Amniotic epithelial cell (primary cell): ENCODE measurements at regions not wholly inside any gene's neighbourhood (a gene's known extent, or its start where the extent isn't known, plus 50 kb on each side); places are given as distances from the start of the nearest gene placed in this dataset.

Source experiments
- DNase-seq: peaks from one replicate; pipeline ENCODE4 v3.0.0-alpha.2; 2010; ENCODE audit warnings: low read depth

DNA sequence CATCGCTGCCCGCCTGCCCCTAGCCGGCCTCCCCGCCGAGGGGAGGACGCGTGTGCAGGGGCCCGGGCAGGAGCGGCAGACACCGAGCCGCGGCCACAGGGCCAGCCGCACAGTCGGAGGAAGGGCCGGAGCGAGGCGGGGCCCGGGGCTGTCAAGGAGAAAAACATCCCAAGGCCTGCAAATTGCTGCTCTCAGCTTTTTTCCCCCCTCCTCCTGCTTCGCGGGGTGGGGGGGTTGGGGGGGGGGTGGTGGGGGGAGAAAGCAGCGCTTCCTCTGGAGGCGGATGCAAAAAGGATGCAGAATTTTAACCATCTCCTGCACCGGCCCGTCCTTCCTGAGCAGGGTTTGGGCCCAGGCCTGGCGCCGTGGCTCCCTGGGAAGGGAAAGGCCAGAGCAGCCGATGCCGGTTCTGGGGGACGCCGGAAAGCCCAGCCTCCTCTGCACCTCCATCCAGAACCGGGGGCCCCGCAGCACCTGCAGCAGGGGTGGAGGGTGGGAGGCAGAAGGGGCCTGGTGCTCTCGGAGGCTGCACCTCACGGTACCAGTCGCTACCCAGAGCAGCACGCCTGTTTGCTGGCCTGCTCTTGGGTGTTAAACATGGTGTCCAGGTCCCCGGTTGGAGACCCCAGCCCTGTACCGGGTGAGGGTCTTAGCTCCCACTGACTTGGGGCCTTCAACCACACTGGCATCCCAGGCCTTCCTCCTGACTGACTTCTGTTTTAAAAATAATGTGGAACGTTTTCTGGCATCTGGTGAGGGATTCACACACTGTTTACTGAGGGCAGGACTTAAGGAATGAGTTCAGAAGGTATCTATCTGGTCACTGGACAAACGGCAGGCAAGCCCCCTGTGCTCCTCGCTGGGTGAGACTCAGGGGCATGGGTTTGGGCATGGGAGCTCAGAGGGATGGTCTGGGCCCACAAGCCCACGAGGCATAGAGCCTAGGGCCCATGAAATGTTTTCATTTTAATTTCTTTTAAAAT, 77.4 kb upstream of the WNT7B start:
- peak; percentile 65 for DNase-seq

DNA sequence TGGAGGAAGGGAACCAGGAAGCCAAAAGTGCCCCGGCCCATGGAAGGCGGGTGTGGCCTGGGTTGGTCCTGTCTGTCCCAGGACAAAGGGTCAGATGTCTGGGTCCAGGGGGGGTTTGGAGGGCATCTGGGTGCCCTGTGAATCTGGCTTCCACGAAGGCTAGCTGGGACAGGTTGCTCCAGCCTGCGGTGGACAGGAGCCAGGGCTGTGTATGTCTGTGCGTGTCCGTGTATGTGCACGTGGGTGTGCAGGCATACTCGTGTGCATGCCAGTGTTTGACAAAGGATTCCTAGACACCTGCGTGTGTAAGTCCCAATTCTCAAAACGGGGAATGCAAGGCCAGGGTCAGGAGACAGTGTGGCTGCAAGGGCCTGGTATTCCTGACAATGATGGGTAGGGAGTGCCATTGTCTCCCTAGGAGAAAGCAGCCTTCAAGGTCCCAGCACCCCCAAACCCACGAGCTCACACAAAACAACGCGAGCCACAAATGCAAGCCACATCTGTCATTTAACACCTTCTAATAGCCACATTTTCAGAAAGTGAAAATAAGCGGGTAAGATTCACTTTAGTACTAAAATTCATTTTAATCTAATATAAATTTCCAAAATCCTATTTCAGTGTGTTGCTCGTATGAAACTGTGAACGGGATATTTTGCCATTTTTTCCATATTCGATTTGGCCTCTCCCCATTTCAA, 78.4 kb upstream of the WNT7B start:
- DNase-seq = no peak

DNA sequence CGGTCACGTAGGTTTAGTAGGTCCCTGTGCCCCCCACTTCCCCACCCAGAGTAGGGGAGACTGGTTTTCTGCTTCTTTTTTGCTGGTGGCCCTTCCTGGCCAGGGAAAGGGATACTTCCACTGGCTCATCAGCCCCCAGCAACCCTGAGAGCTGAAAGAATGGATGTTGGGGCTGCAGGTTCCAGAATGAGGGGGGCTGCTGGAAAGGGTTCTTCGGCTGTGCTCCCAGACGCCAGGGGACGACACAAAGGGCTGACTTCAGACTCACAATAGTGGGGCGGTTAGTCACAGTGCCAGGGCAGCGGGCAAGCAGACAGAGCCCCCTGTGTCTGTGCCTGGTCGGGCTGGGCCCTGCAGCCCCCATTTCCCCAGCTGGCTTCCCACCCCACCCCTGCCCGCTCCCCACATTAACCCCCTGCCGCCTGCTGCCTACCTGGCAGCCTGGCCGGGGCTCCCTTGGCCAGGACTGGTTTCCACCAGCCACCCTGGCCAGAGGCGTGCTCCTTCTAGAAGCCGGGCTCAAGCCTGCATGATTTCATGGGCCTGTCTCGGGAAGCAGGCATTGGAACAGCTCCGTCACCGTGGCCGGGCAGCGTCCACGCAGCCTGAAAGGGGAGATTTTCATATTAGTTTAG, 79.1 kb upstream of the WNT7B start:
- no peak for DNase-seq

DNA sequence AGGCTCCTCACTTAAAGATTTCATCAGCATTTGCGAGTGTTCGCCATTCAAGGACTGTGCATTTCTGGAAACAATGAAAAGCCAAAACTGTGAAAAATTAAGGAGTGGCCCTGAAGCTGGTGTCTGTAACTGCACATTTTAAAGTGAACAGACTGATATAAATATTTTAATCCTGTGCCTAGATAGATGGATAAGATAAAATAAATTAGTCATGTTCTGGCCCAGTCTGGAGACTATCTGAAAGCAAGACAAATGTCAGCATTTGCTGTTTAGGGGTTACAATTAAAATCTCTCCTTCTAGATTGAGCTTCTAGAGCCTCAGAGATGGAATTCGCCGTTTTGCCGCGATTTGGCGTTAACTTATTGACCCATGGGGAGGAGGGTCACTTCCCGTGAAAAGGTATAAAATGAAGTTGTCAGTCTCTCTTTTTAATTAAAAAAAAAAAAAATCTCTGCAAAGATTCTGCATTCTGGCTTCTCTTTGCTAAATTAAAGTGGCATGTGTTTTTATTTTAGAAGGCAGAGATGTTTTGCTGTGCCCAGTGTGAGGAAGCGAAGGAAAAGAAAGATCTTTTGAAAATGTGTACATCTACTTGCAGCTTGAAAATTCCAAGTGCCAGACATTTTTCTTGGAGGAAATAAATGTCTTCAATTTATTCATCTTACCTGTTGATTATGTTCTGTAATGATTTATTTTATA, 79.7 kb upstream of the WNT7B start:
- no peak for DNase-seq

DNA sequence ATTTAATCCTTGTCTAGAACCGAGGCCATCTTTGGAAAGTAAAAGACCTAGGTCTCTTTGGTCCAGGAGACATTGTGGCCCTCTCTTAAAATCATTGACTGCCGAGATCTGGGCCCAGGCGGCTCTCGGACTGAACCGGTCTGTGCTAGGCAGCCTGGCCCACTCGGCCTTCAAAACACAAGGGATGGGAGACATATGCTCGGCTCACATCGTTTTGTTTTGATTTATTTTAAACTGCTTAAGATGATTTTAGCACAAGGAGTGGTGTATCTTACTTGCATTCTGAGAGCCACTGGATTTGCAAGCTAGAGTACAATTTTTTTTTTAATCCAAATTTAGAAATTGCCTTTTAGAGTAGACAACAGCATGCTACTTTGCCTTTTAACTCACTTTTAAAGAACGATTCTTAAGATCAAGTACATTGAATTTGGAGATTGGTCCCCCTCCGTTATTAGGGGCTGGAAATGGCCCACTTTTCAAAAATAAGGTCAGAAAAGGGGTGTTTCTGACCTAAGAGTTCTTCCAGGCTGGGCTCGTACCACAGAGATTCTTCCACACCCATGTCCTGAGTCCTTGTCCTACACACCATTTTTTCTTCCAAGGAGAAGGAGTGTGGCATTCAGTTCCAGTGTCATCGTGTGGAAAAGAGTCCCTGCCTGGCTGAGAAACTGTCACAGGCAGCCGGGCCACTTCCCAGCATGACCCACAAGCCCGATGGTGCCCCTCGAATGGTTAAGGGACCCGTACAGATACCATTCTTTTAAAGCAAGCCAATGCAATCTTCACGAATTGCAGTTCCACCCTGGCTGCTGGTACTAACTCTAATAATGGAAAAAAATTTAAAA, 80.5 kb upstream of the WNT7B start:
- DNase-seq = no peak

DNA sequence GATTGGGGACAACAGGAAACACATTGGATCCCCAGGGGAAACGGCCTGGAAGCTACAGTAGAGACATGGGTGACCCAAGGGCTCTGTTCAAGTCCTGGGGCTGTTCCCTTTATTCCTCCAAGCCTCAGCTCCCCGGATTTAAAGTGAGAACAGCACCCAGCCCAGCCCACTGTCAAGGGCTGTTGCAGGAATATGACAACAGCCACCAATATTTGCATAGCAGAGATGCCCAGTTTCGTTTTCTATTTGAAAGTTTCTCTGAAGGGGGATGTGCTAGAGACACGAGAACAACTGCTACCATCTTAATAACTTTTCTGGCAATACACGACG, 81.1 kb upstream of the WNT7B start:
- DNase-seq = no peak

DNA sequence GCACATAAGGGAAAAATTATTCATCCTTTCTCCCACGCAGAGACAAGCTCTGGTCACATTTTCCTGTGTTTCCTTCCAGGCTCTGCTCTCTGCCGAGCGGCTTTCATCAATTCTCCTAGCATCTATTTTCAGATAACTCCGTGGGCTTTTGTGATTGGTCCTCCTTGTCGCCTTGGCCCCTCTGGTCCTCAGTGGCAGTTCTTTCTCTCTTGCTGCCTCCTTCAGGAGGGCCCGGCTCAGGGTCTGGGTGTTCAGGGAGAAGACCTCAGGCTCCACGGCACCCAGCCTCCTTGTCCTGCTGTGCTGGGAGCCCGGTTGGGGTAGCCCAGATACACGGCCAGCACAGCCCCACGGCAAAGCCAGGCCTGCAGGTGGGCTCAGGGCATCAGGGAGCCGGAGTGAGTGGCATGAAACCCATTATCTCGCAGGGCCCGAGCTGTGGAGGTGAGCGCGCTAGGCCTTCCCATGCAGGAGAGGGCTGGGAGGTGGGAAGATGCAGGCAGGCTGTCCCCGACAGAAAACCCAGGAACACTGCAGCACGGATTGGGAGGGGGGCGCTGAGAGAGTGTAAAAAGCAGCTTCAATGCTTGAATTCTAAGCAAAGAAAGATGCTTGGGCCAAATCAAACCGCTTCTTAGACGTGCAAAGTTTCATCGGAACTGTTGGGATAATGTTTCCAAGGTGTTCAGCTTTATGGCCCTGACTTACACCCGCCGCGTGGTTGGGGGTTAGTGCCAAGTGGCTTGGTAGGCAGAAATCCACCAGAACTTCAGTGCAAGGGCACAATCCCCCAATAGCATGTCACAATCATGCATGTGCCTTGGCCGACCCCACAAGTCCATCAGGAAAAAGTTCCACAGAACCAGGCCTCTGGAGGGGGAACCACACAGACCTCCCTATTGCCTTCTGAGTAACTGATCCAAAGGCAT, 81.9 kb upstream of the WNT7B start:
- DNase-seq = no peak

DNA sequence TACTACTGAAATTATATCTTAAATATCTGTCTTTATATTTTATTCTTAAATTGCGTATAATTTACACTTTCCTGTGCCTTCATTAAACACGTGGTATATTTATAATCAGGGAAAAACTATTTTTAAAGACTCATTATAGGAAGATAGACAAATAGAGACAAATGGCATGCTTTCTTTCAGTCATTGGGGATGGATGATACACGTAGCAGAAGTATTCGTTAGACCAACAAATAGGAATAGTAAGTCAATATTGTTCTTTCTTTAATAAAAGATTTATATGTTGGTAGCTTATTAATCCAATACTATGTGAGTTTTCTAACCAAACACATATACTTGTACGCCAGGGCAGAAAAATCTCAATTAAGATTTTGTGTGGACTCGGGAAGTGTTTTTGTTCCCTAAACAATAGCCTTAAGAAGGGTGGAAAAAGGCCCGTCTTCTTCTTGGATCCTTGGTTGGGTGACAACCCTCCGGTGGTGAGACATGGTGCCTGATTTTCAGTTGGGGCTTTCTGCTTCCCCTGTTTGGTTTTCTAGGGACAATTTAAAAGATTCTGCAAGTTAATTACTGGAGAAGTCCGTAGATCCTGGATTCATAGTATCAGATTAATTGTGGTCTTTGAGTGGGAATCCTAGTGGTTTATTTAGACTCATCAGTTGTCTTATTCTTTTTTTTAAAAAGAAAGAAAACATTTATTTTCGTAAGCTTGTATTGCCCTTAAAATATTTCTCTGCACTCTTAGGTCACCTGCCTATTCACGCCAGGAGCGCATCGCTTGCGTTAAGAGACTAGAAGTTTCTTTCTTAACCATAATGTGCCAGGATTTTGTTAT, 83.5 kb upstream of the WNT7B start:
- DNase-seq = no peak

DNA sequence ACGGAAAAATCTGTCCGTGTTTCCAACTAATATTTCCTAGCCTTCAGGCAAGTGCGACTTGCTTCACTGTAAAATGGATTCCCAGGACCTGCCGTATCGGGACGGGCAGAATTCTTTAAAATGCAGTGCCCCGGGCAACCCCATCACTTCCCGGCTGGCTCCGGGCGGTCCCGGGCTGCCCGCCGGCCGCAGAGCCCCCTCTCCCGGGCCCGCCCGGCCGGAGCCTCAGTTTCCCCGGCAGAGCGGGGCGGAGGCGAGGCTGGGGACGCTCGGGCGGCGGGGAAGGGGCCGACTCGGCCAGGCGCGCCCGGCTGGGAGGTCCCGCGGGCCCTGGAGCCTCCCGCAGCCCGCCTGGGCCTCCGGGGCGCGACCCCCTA, 84.2 kb upstream of the WNT7B start:
- no peak for DNase-seq

DNA sequence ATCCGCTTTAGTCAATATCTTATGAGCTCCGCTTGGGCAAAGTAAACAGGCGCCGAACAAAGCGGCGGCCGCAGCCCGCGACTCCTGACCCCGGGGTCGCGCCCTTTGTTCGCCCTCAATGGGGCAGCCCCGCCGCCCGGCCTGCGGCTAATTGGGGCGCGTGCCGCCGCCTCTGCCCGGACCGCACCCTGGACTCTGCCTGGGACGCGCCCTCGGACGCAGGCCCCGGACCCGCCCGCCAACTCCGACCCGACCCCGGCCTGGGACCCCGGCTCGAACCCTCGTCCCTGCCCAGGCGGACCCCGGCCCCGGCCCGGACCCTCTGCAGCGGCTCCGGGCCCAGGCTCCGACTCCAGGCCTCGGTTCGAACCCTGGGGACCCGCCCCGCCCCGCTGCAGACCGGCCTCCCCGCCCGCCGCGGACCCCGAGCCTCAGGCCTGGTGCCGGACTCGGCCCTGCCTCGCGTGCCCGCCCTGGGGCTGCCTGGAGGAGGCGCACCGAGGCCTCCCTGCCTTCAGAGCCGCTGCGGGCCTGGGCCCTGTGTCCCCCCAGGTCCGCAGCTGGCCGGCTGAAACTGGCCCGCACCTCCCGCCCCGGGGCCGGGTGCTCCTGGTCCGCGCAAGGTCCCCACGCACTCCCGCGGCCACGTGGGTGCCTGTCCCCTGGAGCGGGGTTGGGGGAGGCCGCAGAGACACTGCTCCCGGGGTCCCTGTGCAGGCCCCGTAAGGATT, 84.7 kb upstream of the WNT7B start:
- DNase-seq = no peak

DNA sequence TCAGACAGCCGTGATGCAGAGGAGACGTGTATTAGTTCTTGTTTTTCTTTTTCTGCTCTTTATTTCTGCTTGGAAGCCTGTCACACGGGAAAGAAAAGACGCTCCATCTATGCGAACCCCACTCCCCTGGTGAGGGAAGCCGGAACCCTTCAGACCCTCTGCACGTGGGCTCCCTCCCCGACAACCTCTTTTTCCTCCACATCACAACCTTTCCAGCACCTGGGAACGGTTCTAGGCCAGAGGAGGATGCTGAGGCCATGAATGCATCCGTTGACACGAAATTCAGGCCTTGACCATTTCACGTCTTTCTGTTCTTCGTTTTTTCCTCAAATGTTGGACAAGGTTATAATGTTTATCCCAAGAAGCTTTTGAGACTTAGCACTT, 85.3 kb upstream of the WNT7B start:
- no peak for DNase-seq

DNA sequence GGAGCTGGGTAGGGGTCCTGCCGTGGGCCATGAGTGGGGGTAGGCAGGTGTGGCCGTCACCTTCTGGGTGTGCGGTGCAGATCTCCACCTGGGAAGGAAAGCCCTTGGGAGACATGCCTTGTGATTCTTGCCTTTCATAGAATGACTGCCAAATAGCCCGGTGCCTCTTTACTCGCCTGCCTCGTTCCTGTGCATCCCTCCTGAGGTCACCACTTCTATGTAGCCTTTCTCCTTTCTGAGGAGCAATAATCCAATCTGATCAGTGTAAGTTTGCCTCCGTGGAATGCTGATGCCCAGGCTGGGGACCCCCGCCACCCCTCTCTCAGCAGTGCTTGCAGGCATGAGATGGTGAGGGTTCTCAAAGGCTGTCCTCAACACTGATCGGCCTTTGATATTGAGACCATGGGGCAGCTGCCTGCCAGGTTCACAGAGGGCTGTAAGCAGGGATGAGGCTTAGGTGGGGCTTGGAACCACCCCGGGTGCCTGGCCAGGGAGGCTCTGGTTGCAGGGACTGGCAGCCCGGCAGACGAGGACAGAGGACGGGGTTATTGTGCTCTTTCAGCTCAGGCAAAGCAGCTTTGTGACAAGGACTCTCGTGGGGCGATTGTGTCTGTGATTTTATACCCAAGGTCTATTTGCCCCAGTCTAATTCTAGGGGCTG, 86.1 kb upstream of the WNT7B start:
- no peak for DNase-seq

DNA sequence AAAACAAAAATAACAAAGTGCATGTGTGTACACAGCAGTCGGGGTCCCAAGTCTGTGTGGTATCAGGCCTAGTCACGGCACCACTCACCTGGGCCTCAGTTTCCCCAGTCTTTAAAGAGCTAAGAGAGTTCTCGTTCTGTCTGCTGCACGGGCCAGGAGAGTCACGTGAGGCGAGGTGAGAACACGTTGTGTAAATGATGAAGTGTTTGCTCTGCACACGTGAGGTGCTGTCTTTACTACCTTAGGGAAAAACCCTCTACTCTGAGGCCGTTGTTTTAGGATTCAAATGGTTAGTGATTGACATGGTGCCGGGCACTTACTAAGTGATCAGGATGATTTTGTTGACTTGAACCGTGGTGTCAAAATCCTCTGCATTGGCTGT, 86.5 kb upstream of the PPARA start:
- DNase-seq = no peak

DNA sequence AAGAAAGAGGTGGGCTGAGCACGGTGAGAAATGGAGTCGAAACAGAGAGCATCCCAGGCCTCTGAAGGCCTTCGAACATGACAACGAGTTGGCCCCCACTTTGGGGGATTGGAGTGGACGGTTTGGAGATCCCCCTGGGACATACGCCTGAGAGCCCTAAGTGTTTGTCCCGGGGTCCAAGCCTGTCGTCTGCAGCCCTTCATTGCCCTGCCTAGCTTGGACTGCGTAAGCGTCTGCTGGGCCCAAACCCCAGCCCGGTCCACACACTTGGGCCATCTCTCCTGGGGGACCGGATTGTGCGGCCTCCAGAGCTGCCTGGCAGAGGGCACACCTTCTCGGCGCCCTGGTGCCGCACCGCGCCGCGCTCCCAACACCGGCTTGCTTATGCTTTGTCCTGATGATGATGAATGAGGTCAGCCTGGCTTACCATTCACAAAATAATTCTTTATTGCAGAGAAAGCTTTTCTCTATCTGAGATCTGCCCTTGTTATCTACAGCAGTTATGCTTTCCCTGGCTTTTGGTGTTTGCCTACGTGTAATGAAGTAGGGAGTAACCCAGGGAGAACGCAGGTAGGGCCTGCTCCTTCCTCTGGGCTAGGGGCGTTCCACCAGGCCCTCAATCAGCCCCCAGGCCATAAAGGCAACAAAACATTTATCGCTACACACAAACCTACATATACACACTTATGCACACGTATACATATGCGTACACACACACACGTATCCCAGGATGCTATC, 85.9 kb upstream of the PPARA start:
- no peak for DNase-seq

DNA sequence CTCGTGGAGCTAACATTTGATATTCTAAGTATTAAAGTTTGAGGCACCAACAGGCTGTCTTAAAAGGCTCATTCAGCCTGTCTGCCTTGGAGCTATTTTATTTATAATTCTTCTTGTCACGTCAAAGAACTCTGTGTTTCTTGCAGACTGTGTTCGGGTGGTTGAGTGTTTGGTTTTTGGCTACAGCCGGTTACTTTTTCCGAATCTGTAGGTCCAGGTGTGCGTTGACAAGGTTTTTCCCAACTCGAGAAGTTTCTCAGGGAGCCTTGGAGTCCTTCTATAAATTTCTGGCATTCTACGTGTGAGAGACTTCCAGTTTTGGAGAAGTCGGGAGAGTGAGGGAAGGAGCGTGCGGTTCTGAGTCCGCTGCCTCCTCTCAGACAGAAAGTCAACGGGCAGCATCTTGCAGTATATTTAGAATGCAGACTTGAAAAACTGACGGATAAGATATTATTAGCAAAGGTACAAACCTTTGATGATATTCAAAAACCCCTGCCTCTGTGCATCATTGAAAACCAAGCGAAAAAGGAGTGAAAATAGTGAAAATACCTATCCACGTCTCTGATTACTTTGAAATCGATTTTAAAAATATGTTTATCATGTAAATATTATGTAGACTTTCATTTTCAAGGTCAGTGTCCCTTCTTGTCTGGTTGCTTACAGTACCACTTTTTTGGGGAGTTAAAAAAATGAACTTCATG, 85.2 kb upstream of the PPARA start:
- no peak for DNase-seq

DNA sequence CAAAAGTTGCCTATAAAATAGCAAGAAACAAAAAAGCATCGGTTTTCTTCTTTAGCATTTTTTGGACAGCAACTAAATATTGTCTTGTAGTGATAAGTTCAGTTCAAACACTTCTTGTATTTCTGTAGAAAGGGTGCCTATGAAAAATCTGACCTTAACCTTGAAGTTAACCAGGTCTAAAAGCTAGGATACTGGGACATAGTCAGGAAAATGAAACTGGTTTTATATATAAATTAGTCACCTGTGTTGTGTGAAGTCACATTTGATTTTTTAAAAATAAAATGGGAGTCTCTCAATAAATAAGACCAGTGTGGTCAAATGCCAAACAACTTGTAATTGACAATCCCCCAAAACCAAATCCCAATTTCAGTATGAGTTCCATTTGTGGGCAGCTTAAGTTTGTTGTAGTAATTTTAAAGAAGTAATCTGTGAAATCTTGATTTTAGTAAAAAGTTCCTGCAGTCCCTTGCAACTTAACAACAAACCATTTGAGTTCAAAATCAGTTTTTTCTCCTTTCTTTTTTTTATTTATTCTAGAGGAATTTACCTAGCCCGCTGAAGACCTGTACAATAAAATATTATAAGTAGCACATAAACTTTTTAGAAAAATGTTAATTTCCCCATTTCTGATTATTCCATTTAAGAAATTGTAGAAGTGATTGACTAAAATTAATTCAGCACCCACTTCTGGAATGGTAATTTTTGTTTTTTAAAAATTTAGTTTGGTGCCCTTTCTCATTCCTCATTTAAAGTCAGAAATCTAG, 84.5 kb upstream of the PPARA start:
- DNase-seq = no peak
